ENCODE measurements at regions not wholly inside any gene's neighbourhood (a gene's known extent, or its start where the extent isn't known, plus 50 kb on each side); places are given as distances from the start of the nearest gene placed in this dataset.

- H3K9ac ChIP-seq (ENCODE audit: control insufficient read depth, extremely low read depth, insufficient read depth, low read length): no peak overlapping the region
- H3K4me2 ChIP-seq (ENCODE audit: control insufficient read depth, extremely low read depth, insufficient read depth, low read depth, low read length): no peak overlapping the region
- no peak overlapping the region for H3K4me3 ChIP-seq (ENCODE audit: control insufficient read depth in 2 of 3, extremely low read depth in 1 of 3, insufficient read depth in 2 of 3, low read depth in 1 of 3, low read length in 3 of 3)
- no peak for FAIRE-seq
- H3K9me3 ChIP-seq (ENCODE audit: control insufficient read depth, low read depth, low read length): no peaks in the 10 kb centered on the region
- TF ChIP-seq EZH2 (IDR thresholded peaks at IDR 0.05; ENCODE audit: low read length) (no peak), CTCF (optimal IDR thresholded peaks at IDR 0.05 in 1 of 3, IDR thresholded peaks at IDR 0.05 in 1 of 3, conservative IDR thresholded peaks at IDR 0.05 in 1 of 3; ENCODE audit: extremely low read depth in 1 of 3, insufficient read depth in 2 of 3, low read length in 3 of 3) (no peak)
- no peaks in the 10 kb centered on the region for H3K9me1 ChIP-seq (ENCODE audit: control insufficient read depth, extremely low read depth, insufficient read depth, low read length)
- H3K4me1 ChIP-seq (ENCODE audit: control insufficient read depth, extremely low read depth, insufficient read depth, low read length): no peaks in the 10 kb centered on the region
- dilution Hi-C loops (cut with MboI; ENCODE audit: extremely low pct_ligation_motif_present, low sequenced_read_pairs): no loop called here
- H3K27me3 ChIP-seq (ENCODE audit: control insufficient read depth, extremely low read depth, insufficient read depth, low read length): no peaks in the 10 kb centered on the region
- H3K36me3 ChIP-seq (ENCODE audit: control insufficient read depth in 2 of 2, extremely low read depth in 1 of 2, insufficient read depth in 2 of 2, low read length in 2 of 2): no peaks in the 10 kb centered on the region
- DNase-seq (ENCODE audit: low read depth, low spot score): no peak
- no peaks in the 10 kb centered on the region for H4K20me1 ChIP-seq (ENCODE audit: control insufficient read depth, extremely low read depth, insufficient read depth, low read length)
- H2AFZ ChIP-seq (ENCODE audit: control insufficient read depth, low read length): no peak overlapping the region
- no peaks in the 10 kb centered on the region for H3K79me2 ChIP-seq (ENCODE audit: control insufficient read depth, insufficient read depth, low read length)
- no peak overlapping the region for H3K27ac ChIP-seq (ENCODE audit: control insufficient read depth, insufficient read depth, low read length)
Measured at GRCh38 chr1:239861985-239862384, 229.7 kb upstream of the FMN2 start.

GRCh38 chr1:239868058-239868832, 223.4 kb upstream of the FMN2 start:
- dilution Hi-C loops (cut with MboI; ENCODE audit: extremely low pct_ligation_motif_present, low sequenced_read_pairs): no loop called here
- Histone ChIP-seq H2AFZ (ENCODE audit: control insufficient read depth, low read length) (no peak overlapping the region), H3K4me2 (ENCODE audit: control insufficient read depth, extremely low read depth, insufficient read depth, low read depth, low read length) (no peak overlapping the region), H3K4me1 (ENCODE audit: control insufficient read depth, extremely low read depth, insufficient read depth, low read length) (no peaks in the 10 kb centered on the region), H3K36me3 (ENCODE audit: control insufficient read depth in 2 of 2, extremely low read depth in 1 of 2, insufficient read depth in 2 of 2, low read length in 2 of 2) (no peaks in the 10 kb centered on the region), H3K27me3 (ENCODE audit: control insufficient read depth, extremely low read depth, insufficient read depth, low read length) (no peaks in the 10 kb centered on the region), H4K20me1 (ENCODE audit: control insufficient read depth, extremely low read depth, insufficient read depth, low read length) (no peaks in the 10 kb centered on the region), H3K79me2 (ENCODE audit: control insufficient read depth, insufficient read depth, low read length) (no peaks in the 10 kb centered on the region), H3K9me3 (ENCODE audit: control insufficient read depth, low read depth, low read length) (no peaks in the 10 kb centered on the region), H3K27ac (ENCODE audit: control insufficient read depth, insufficient read depth, low read length) (no peak overlapping the region), H3K9ac (ENCODE audit: control insufficient read depth, extremely low read depth, insufficient read depth, low read length) (no peak overlapping the region), H3K4me3 (ENCODE audit: control insufficient read depth in 2 of 3, extremely low read depth in 1 of 3, insufficient read depth in 2 of 3, low read depth in 1 of 3, low read length in 3 of 3) (no peak overlapping the region), H3K9me1 (ENCODE audit: control insufficient read depth, extremely low read depth, insufficient read depth, low read length) (no peaks in the 10 kb centered on the region)
- TF ChIP-seq CTCF (optimal IDR thresholded peaks at IDR 0.05 in 1 of 3, IDR thresholded peaks at IDR 0.05 in 1 of 3, conservative IDR thresholded peaks at IDR 0.05 in 1 of 3; ENCODE audit: extremely low read depth in 1 of 3, insufficient read depth in 2 of 3, low read length in 3 of 3) (no peak), EZH2 (IDR thresholded peaks at IDR 0.05; ENCODE audit: low read length) (no peak)
- FAIRE-seq (no peak), DNase-seq (ENCODE audit: low read depth, low spot score) (no peak)

Data from keratinocyte (primary cell).